ENCODE measurements at regions not wholly inside any gene's neighbourhood (a gene's known extent, or its start where the extent isn't known, plus 50 kb on each side); places are given as distances from the start of the nearest gene placed in this dataset.
A peak's percentile ranks its signal among the peaks of the same experiment; 100 is the strongest.
"Not testable (repeated sequence)": the region's sequence is repeated elsewhere in the genome, so short reads cannot be mapped to it uniquely, and the experiment has no call there.

- DNase-seq (ENCODE audit: low read depth, low spot score), result no peak
- H3K4me3 ChIP-seq (ENCODE audit: low read length), result no peak overlapping the region
Measured at GRCh38 chr2:100691846-100692245, 128.1 kb upstream of the NPAS2 start.

DNA sequence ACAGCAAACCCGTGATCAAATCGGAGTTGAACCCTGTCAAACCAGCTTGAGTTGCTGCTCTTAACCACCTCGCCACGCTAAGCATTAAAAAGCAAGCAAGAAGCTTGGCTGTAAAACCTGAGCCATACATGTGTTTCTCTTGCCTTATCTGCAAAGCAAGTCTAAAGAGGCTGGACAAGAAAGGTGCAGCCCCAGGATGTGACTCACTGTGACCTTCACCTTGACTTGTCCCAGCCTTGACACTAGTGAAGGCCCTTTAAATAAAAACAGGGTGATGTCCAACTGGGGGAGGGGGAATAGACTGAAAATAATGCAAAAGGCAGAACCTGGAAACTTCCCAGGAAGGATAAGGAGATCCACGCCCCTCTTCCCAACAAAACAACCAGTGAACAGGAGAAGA, 127.6 kb upstream of the NPAS2 start:
- no peak overlapping the region for H3K4me3 ChIP-seq (ENCODE audit: low read length)
- DNase-seq (ENCODE audit: low read depth, low spot score), result no peak

GRCh38 chr2:100692906-100693305, 127.0 kb upstream of the NPAS2 start:
- H3K4me3 ChIP-seq (ENCODE audit: low read length), result no peak overlapping the region
- no peak for DNase-seq (ENCODE audit: low read depth, low spot score)

GRCh38 chr2:100699131-100699530, 120.8 kb upstream of the NPAS2 start:
- no peak overlapping the region for H3K4me3 ChIP-seq (ENCODE audit: low read length)
- no peak for DNase-seq (ENCODE audit: low read depth, low spot score)

GRCh38 chr2:100702438-100703109, 117.4 kb upstream of the NPAS2 start:
- DNase-seq (ENCODE audit: low read depth, low spot score), result no peak
- H3K4me3 ChIP-seq (ENCODE audit: low read length), result no peak overlapping the region

DNA sequence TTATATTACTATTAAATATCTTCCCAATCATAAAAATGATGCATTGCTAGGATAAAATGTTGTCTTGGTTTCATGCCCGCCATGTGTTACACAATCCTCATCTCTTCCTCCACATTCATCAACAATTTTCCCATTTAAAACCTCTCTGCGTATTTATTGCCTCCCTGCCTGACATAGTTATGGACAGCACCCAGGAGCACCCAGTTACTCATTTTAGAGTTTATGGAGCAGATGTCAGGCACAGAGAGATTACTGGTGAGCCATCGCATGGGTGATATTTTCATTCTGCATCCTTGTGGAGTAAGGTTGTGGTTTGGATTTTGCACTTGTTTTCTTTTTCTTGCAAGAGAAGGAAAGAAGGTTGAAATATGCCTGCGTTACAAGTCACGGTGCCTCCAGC, 116.7 kb upstream of the NPAS2 start:
- H3K4me3 ChIP-seq (ENCODE audit: low read length), result no peak overlapping the region
- no peak for DNase-seq (ENCODE audit: low read depth, low spot score)

DNA sequence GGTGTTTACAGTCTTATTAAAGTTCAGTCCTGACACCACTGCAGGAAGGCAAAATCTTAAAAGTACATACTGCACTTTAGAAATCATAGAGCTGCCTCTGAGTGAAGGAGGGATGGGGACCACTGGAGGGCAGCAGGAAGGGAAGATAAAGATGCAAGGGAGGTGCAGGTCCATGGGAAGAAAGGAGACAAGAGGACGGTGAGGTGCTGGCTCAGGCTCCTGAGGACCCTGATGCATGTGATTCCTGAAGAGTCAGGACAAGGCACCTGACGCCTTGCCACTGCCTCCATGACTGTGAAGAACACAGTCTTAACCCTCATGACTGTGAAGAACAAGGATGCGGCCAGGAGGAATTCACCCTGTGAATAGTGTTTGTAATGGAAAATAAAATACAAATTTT, 116.2 kb upstream of the NPAS2 start:
- no peak overlapping the region for H3K4me3 ChIP-seq (ENCODE audit: low read length)
- no peak for DNase-seq (ENCODE audit: low read depth, low spot score)

GRCh38 chr2:100704156-100704555, 115.8 kb upstream of the NPAS2 start:
- DNase-seq (ENCODE audit: low read depth, low spot score), result no peak

DNA sequence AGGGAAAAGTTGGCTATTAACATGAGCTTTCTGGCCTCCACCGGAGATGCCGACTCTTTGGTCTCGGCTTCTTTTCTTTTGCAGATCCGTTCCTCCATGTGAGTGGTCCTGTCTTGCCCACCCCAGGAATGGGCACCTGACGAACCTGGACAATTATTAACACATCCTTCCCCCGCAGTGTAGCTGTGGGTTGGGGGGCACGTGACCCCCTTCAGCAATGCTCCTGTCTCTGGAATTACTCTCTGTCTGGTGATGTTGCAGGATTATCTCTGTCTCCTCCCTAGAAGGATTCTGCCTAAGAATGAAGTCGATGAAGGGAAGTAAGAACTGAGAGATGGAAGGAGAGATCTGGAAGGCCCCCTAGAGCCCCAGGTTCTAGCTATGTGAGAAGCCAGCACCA, 115.2 kb upstream of the NPAS2 start:
- no peak for DNase-seq (ENCODE audit: low read depth, low spot score)
- no peak overlapping the region for H3K4me3 ChIP-seq (ENCODE audit: low read length)

More at GRCh38 chr2:100704156-100704555, 115.8 kb upstream of the NPAS2 start:
- H3K4me3 ChIP-seq (ENCODE audit: low read length), result no peak overlapping the region

GRCh38 chr2:100707016-100707947, 112.7 kb upstream of the NPAS2 start:
- no peak overlapping the region for H3K4me3 ChIP-seq (ENCODE audit: low read length)
- peak; percentile 22 for DNase-seq (ENCODE audit: low read depth, low spot score)

DNA sequence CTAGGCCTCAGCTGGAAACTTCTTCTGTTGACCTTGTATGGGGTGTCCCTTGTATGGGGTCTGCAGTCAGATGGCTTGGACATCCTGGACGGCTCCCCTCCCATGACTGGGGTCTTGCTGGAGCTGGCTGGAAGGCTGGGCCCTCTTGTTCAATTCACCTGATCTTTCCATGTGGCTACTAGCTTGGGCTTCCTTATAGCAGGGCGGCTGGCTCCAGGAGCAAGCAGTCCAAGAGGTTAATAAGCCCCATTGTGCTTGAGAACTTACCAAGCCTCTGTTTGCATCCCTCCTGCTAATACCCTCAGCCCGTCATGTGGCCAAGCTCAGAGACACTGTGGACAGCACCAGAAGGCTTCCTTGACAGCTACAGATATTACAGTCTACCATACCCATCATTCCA, 111.6 kb upstream of the NPAS2 start:
- no peak for DNase-seq (ENCODE audit: low read depth, low spot score)
- no peak overlapping the region for H3K4me3 ChIP-seq (ENCODE audit: low read length)

DNA sequence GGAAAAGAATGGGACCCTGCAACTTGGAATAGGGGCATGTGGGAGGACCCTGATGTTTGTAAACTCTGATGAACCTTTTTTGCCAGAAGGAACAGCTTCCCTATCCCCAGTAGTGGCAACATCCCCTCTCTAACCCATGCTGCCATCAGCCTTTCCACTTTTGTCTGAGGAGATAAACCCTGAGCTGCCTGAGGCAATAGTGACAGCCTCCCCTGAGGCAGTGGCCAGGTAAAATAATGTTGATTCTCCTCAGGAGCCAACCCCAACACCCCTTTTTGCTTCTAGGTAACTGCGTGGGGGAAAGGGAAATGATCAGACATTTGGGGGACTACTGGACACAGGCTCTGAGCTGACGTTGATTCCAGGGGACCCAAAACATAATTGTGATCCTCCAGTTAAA, 106.8 kb upstream of the NPAS2 start:
- DNase-seq (ENCODE audit: low read depth, low spot score), result no peak
- no peak overlapping the region for H3K4me3 ChIP-seq (ENCODE audit: low read length)

- not testable (repeated sequence) for H3K4me3 ChIP-seq (ENCODE audit: low read length); DNase-seq (ENCODE audit: low read depth, low spot score)
Measured at GRCh38 chr2:100714396-100715010, 105.4 kb upstream of the NPAS2 start.

DNA sequence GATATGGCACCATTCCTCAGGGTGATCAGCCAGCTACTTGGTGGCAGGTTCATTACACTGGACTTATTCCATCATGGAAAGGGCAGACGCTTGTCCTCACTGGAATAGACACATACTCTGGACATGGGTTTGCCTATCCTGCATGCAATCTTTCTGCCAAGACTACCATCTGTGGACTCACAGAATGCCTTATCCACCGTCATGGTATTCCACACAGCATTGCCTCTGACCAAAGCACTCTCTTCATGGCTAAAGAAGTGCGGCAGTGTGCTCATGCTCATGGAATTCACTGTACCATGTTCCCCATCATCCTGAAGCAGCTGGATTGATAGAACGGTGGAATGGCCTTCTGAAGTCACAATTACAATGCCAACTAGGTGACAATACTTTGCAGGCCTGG, 104.1 kb upstream of the NPAS2 start:
- DNase-seq (ENCODE audit: low read depth, low spot score); H3K4me3 ChIP-seq (ENCODE audit: low read length): not testable (repeated sequence)

- DNase-seq (ENCODE audit: low read depth, low spot score), result no peak
- no peak overlapping the region for H3K4me3 ChIP-seq (ENCODE audit: low read length)
Measured at GRCh38 chr2:100716581-100716980, 103.4 kb upstream of the NPAS2 start.

DNA sequence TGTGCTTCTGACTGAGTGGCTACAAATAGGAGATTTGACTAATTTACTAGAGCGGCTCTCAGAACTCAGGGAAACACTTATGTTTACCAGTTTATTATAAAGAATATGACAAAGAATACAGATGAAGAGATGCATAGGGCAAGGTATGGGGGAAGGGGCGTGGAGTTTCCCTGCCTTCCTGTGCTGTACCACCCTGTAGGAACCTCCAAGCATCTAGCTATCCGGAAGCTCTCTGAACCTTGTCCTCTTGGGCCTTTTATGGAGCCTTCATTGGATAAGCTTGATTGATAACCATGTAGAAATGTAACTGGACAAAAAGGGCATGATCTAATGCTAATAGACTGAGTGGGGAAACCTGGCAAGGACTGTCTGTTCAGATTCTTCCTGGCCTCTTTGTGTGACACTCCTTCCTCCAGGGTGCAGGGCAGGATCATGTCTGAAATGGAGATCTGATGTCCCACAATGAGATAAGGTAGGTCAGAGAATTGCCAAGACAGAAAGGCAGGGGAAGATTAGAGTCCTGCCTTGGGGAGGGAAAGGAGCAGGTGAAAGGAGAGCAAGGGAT, 101.8 kb upstream of the NPAS2 start:
- H3K4me3 ChIP-seq (ENCODE audit: low read length), result no peak overlapping the region
- no peak for DNase-seq (ENCODE audit: low read depth, low spot score)

DNA sequence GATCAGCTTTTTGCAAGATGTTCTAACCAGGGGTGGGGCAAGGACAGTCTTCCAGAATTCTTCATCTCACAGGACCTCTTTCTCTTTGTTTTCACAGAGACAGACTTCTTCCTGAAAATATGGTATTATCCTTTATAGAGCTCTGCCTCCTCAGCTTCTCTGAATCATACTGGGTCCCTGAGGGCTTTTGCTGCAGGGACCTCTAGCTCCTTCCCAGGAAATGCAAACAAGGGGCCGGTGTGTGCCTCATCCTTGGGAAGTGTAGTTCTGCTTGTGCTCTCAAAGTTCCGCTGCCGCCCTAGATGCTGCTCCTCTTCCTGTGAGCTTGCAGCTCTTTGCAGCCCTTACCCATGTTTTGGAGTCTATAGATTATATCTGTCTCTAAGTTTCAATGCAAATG, 99.5 kb upstream of the NPAS2 start:
- H3K4me3 ChIP-seq (ENCODE audit: low read length), result no peak overlapping the region
- no peak for DNase-seq (ENCODE audit: low read depth, low spot score)

DNA sequence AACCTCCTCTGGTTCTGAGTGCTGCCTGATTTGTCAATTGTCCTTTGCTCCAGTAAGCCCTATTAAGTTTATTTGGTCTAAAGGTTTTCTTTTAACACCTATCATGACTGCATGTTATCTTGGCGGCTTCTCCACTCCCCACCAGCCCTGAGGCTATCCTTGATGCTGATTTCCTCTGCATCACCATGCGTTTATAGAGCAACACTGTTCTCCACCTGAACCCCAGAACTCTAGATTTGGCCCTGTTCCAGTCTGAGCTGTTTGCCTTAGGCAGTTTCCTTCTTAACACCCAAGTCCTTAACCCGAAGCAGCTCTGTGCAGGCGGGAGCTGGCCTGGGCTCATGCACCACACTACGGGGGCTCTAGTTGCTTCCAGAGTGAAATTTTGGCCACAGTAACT, 98.2 kb upstream of the NPAS2 start:
- DNase-seq (ENCODE audit: low read depth, low spot score), result no peak
- H3K4me3 ChIP-seq (ENCODE audit: low read length), result no peak overlapping the region

GRCh38 chr2:100722125-100722524, 97.8 kb upstream of the NPAS2 start:
- no peak for DNase-seq (ENCODE audit: low read depth, low spot score)
- no peak overlapping the region for H3K4me3 ChIP-seq (ENCODE audit: low read length)

DNA sequence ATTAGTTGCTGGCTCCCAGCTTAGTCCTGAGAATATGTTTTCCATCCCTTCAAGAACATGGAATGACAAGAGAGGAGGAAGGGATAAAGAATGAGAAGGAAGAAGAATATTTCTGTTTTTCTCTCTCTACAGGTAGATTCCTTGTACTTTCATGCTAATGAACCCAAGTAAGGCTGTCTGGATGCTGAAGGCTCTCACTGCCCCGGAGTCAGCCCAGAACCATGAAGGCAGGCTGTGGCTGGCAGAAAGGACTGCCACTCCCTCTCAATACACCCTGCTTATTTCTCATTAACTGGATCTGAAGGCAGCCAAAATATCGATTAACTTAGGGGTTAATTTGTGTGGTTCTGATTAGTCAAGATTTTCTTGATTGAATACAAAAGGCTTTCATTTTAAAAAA, 93.1 kb upstream of the NPAS2 start:
- H3K4me3 ChIP-seq (ENCODE audit: low read length), result no peak overlapping the region
- no peak for DNase-seq (ENCODE audit: low read depth, low spot score)

All from Jurkat, Clone E6-1 (cell line).